Type B pancreatic cell (in vitro differentiated cells): ENCODE measurements at regions not wholly inside any gene's neighbourhood (a gene's known extent, or its start where the extent isn't known, plus 50 kb on each side); places are given as distances from the start of the nearest gene placed in this dataset.
"Not testable (repeated sequence)": the region's sequence is repeated elsewhere in the genome, so short reads cannot be mapped to it uniquely, and the experiment has no call there.

Experiments used
- DNase-seq: peaks from one replicate; pipeline ENCODE4 v3.0.0; 2021; ENCODE audit warnings: mixed read lengths; ENCODE audit not compliant: unreplicated experiment; ENCODE audit errors: extremely low spot score
- H3K27ac Mint-ChIP-seq: 2 replicates; pipeline ENCODE4 v1.8.0; 2021; ENCODE audit warnings: mild to moderate bottlenecking, mixed read lengths
- H3K27me3 Mint-ChIP-seq: 2 replicates; pipeline ENCODE4 v1.8.0; 2021; ENCODE audit warnings: mixed read lengths
- H3K36me3 Mint-ChIP-seq: 2 replicates; pipeline ENCODE4 v1.8.0; 2021; ENCODE audit warnings: mixed read lengths
- H3K4me1 Mint-ChIP-seq: one replicate; pipeline ENCODE4 v1.8.0; 2021; ENCODE audit warnings: mixed read lengths; ENCODE audit not compliant: unreplicated experiment
- H3K4me3 Mint-ChIP-seq: 2 replicates; pipeline ENCODE4 v1.8.0; 2021; ENCODE audit warnings: mild to moderate bottlenecking, mixed read lengths
- H3K9me3 Mint-ChIP-seq: 2 replicates; pipeline ENCODE4 v1.8.0; 2021; ENCODE audit warnings: mixed read lengths
- CTCF ChIP-seq: fragments of 200-600 bp; sonication (generic); conservative IDR thresholded peaks from 2 replicates; pipeline ENCODE4 v1.5.0; 2021; ENCODE audit warnings: antibody characterized with exemption, mild to moderate bottlenecking

GRCh38 chr6:8627085-8627861 lies 191.9 kb upstream of the SLC35B3 start:
- DNase-seq: no peak
- Mint-ChIP-seq H3K27ac (no peak overlapping the region), H3K4me3 (no peak overlapping the region), H3K9me3 (peaks cover 1% of the 10 kb centered on the region), H3K36me3 (peaks cover 1% of the 10 kb centered on the region), H3K4me1 (no peaks in the 10 kb centered on the region), H3K27me3 (no peaks in the 10 kb centered on the region)
- TF ChIP-seq CTCF: no peak

- no peak for TF ChIP-seq CTCF
- no peak overlapping the region for H3K4me3 Mint-ChIP-seq
- no peaks in the 10 kb centered on the region for H3K36me3 Mint-ChIP-seq
- H3K27me3 Mint-ChIP-seq: no peaks in the 10 kb centered on the region
- DNase-seq: no peak
- H3K27ac Mint-ChIP-seq: no peak overlapping the region
- H3K4me1 Mint-ChIP-seq: no peaks in the 10 kb centered on the region
- H3K9me3 Mint-ChIP-seq: no peaks in the 10 kb centered on the region
Observed at GRCh38 chr6:8624665-8625064, 189.3 kb upstream of the SLC35B3 start.

GRCh38 chr6:8623441-8623840 lies 188.1 kb upstream of the SLC35B3 start:
- no peaks in the 10 kb centered on the region for H3K9me3 Mint-ChIP-seq
- no peak for DNase-seq
- H3K27me3 Mint-ChIP-seq: no peaks in the 10 kb centered on the region
- no peak overlapping the region for H3K27ac Mint-ChIP-seq
- no peak overlapping the region for H3K4me3 Mint-ChIP-seq
- no peaks in the 10 kb centered on the region for H3K4me1 Mint-ChIP-seq
- no peak for TF ChIP-seq CTCF
- no peaks in the 10 kb centered on the region for H3K36me3 Mint-ChIP-seq

GRCh38 chr6:8619853-8620252 lies 184.5 kb upstream of the SLC35B3 start:
- Mint-ChIP-seq H3K36me3 (no peaks in the 10 kb centered on the region), H3K4me1 (no peaks in the 10 kb centered on the region), H3K27me3 (no peaks in the 10 kb centered on the region), H3K9me3 (peaks cover 4% of the 10 kb centered on the region), H3K27ac (no peak overlapping the region), H3K4me3 (no peak overlapping the region)
- no peak for DNase-seq
- no peak for TF ChIP-seq CTCF

GRCh38 chr6:8619408-8619807 lies 184.1 kb upstream of the SLC35B3 start:
- H3K4me1 Mint-ChIP-seq, H3K9me3 Mint-ChIP-seq, H3K27me3 Mint-ChIP-seq, H3K27ac Mint-ChIP-seq, H3K36me3 Mint-ChIP-seq, DNase-seq, H3K4me3 Mint-ChIP-seq: not testable (repeated sequence)

GRCh38 chr6:8608737-8609136 lies 173.4 kb upstream of the SLC35B3 start:
- Mint-ChIP-seq H3K36me3 (no peaks in the 10 kb centered on the region), H3K27ac (no peak overlapping the region), H3K4me3 (no peak overlapping the region), H3K4me1 (no peaks in the 10 kb centered on the region), H3K9me3 (no peaks in the 10 kb centered on the region), H3K27me3 (no peaks in the 10 kb centered on the region)
- TF ChIP-seq CTCF: no peak
- no peak for DNase-seq
